HUES6 (cell line): ENCODE measurements at regions not wholly inside any gene's neighbourhood (a gene's known extent, or its start where the extent isn't known, plus 50 kb on each side); places are given as distances from the start of the nearest gene placed in this dataset.

ENCODE experiments used
- H3K27ac ChIP-seq: 2 replicates; pipeline ENCODE4 v1.7.0; 2013; ENCODE audit warnings: low read depth, mild to moderate bottlenecking, low read length, inconsistent platforms
- H3K27me3 ChIP-seq: 2 replicates; pipeline ENCODE4 v1.6.1; 2013; ENCODE audit warnings: low read length; ENCODE audit not compliant: control insufficient read depth, insufficient read depth
- H3K36me3 ChIP-seq: 2 replicates; pipeline ENCODE4 v1.6.1; 2013; ENCODE audit warnings: low read length; ENCODE audit not compliant: control insufficient read depth, insufficient read depth
- H3K4me1 ChIP-seq: 2 replicates; pipeline ENCODE4 v1.6.1; 2013; ENCODE audit warnings: low read length; ENCODE audit not compliant: control insufficient read depth, insufficient read depth
- H3K4me3 ChIP-seq: 2 replicates; pipeline ENCODE4 v1.5.1; 2013; ENCODE audit warnings: low read depth, low read length
- H3K9ac ChIP-seq: one replicate; pipeline ENCODE4 v1.6.1; 2013; ENCODE audit warnings: mild to moderate bottlenecking, low read length
- H3K9me3 ChIP-seq: 2 replicates; pipeline ENCODE4 v1.6.1; 2013; ENCODE audit warnings: low read depth, low read length; ENCODE audit not compliant: control insufficient read depth, insufficient read depth

- H3K4me1 ChIP-seq: peaks cover 4% of the 10 kb centered on the region
- H3K36me3 ChIP-seq: no peaks in the 10 kb centered on the region
- no peaks in the 10 kb centered on the region for H3K9me3 ChIP-seq
- H3K27ac ChIP-seq: no peak overlapping the region
- no peak overlapping the region for H3K4me3 ChIP-seq
- H3K27me3 ChIP-seq: no peaks in the 10 kb centered on the region
- H3K9ac ChIP-seq: no peak overlapping the region
Measured at GRCh38 chr1:232372431-232372830, 257.5 kb downstream of the SIPA1L2 start.

GRCh38 chr1:232369451-232370296 is 260.3 kb downstream of the SIPA1L2 start:
- Histone ChIP-seq H3K9me3 (no peaks in the 10 kb centered on the region), H3K27me3 (no peaks in the 10 kb centered on the region), H3K4me1 (peaks cover 8% of the 10 kb centered on the region), H3K4me3 (no peak overlapping the region), H3K27ac (no peak overlapping the region), H3K36me3 (no peaks in the 10 kb centered on the region), H3K9ac (no peak overlapping the region)

GRCh38 chr1:232368821-232369321 is 261.1 kb downstream of the SIPA1L2 start:
- Histone ChIP-seq H3K4me3 (no peak overlapping the region), H3K9me3 (no peaks in the 10 kb centered on the region), H3K4me1 (peaks cover 12% of the 10 kb centered on the region), H3K36me3 (no peaks in the 10 kb centered on the region), H3K9ac (no peak overlapping the region), H3K27ac (no peak overlapping the region), H3K27me3 (no peaks in the 10 kb centered on the region)

- H3K27ac ChIP-seq: no peak overlapping the region
- H3K9me3 ChIP-seq: no peaks in the 10 kb centered on the region
- no peaks in the 10 kb centered on the region for H3K27me3 ChIP-seq
- H3K4me1 ChIP-seq: peaks cover 12% of the 10 kb centered on the region
- H3K36me3 ChIP-seq: no peaks in the 10 kb centered on the region
- H3K4me3 ChIP-seq: no peak overlapping the region
- H3K9ac ChIP-seq: no peak overlapping the region
Measured at GRCh38 chr1:232367293-232367692, 262.6 kb downstream of the SIPA1L2 start.

GRCh38 chr1:232364654-232365382 is 265.1 kb downstream of the SIPA1L2 start:
- Histone ChIP-seq H3K27me3 (no peaks in the 10 kb centered on the region), H3K36me3 (no peaks in the 10 kb centered on the region), H3K27ac (no peak overlapping the region)

GRCh38 chr1:232363008-232363407 is 266.9 kb downstream of the SIPA1L2 start:
- H3K4me3 ChIP-seq: no peak overlapping the region
- no peaks in the 10 kb centered on the region for H3K27me3 ChIP-seq
- no peak overlapping the region for H3K27ac ChIP-seq
- no peak overlapping the region for H3K9ac ChIP-seq
- H3K36me3 ChIP-seq: no peaks in the 10 kb centered on the region
- H3K9me3 ChIP-seq: no peaks in the 10 kb centered on the region
- peaks cover 12% of the 10 kb centered on the region for H3K4me1 ChIP-seq

More at GRCh38 chr1:232364654-232365382, 265.1 kb downstream of the SIPA1L2 start:
- Histone ChIP-seq H3K4me3 (no peak overlapping the region), H3K9me3 (no peaks in the 10 kb centered on the region), H3K4me1 (peaks cover 12% of the 10 kb centered on the region), H3K9ac (no peak overlapping the region)

GRCh38 chr1:232357416-232357815 is 272.5 kb downstream of the SIPA1L2 start:
- no peak overlapping the region for H3K9ac ChIP-seq
- H3K27me3 ChIP-seq: no peaks in the 10 kb centered on the region
- H3K36me3 ChIP-seq: no peaks in the 10 kb centered on the region

GRCh38 chr1:232355162-232356006 is 274.5 kb downstream of the SIPA1L2 start:
- Histone ChIP-seq H3K4me1 (no peaks in the 10 kb centered on the region), H3K9ac (no peak overlapping the region), H3K9me3 (no peaks in the 10 kb centered on the region), H3K27me3 (no peaks in the 10 kb centered on the region), H3K36me3 (no peaks in the 10 kb centered on the region), H3K27ac (no peak overlapping the region), H3K4me3 (no peak overlapping the region)

More at GRCh38 chr1:232357416-232357815, 272.5 kb downstream of the SIPA1L2 start:
- Histone ChIP-seq H3K4me1 (no peaks in the 10 kb centered on the region), H3K9me3 (no peaks in the 10 kb centered on the region), H3K4me3 (no peak overlapping the region), H3K27ac (no peak overlapping the region)

GRCh38 chr1:232353001-232353400 is 276.9 kb downstream of the SIPA1L2 start:
- Histone ChIP-seq H3K4me3 (no peak overlapping the region), H3K9ac (no peak overlapping the region), H3K9me3 (no peaks in the 10 kb centered on the region), H3K4me1 (no peaks in the 10 kb centered on the region), H3K36me3 (no peaks in the 10 kb centered on the region), H3K27ac (no peak overlapping the region), H3K27me3 (no peaks in the 10 kb centered on the region)

GRCh38 chr1:232352366-232352765 is 277.6 kb downstream of the SIPA1L2 start:
- no peaks in the 10 kb centered on the region for H3K27me3 ChIP-seq
- H3K4me1 ChIP-seq: no peaks in the 10 kb centered on the region
- H3K36me3 ChIP-seq: no peaks in the 10 kb centered on the region
- H3K4me3 ChIP-seq: no peak overlapping the region
- H3K9me3 ChIP-seq: no peaks in the 10 kb centered on the region
- H3K27ac ChIP-seq: no peak overlapping the region
- no peak overlapping the region for H3K9ac ChIP-seq
